Activated T-helper 1 cell treated with anti-CD3 and anti-CD28 coated beads, Interleukin-12 subunit alpha, Interleukin-12 subunit beta, Interleukin-2, Interleukin-4 antibody, amounts not matched to agents 30 ng/mL and 10 ng/mL and 1 ng/mL, durations not matched to agents 14 hours and 24 hours and 36 hours (primary cell): ENCODE measurements at regions not wholly inside any gene's neighbourhood (a gene's known extent, or its start where the extent isn't known, plus 50 kb on each side); places are given as distances from the start of the nearest gene placed in this dataset.

ENCODE experiments used
- DNase-seq: peaks from one replicate; pipeline ENCODE4 v3.0.0; 2021; ENCODE audit warnings: low spot score
- H3K27ac Mint-ChIP-seq: one replicate; pipeline ENCODE4 v1.8.0; 2021; ENCODE audit warnings: mild to moderate bottlenecking, mixed read lengths
- H3K27me3 Mint-ChIP-seq: one replicate; pipeline ENCODE4 v1.8.0; 2022; ENCODE audit warnings: mild to moderate bottlenecking, moderate library complexity, mixed read lengths; ENCODE audit not compliant: insufficient read depth
- H3K36me3 Mint-ChIP-seq: one replicate; pipeline ENCODE4 v1.8.0; 2021; ENCODE audit warnings: low read depth, mixed read lengths
- H3K4me1 Mint-ChIP-seq: one replicate; pipeline ENCODE4 v1.8.0; 2021; ENCODE audit warnings: low read depth, mixed read lengths
- H3K4me3 Mint-ChIP-seq: one replicate; pipeline ENCODE4 v1.8.0; 2021; ENCODE audit warnings: mild to moderate bottlenecking, moderate library complexity, mixed read lengths
- H3K9me3 Mint-ChIP-seq: one replicate; pipeline ENCODE4 v1.8.0; 2021; ENCODE audit warnings: mixed read lengths
- intact Hi-C: fragments of 100-400 bp; cut with micrococcal nuclease; formaldehyde crosslinking; loops from one replicate; pipeline ENCODE4 v1.15.1; 2024

GRCh38 chr19:27901078-27901477, 1311.9 kb downstream of the UQCRFS1 start:
- no peak for DNase-seq
- no peaks in the 10 kb centered on the region for H3K27me3 Mint-ChIP-seq
- H3K9me3 Mint-ChIP-seq, result no peaks in the 10 kb centered on the region
- no peaks in the 10 kb centered on the region for H3K36me3 Mint-ChIP-seq
- H3K4me3 Mint-ChIP-seq, result no peak overlapping the region
- no peak overlapping the region for H3K27ac Mint-ChIP-seq
- intact Hi-C loops, result no loop called here
- H3K4me1 Mint-ChIP-seq, result no peaks in the 10 kb centered on the region

GRCh38 chr19:27896091-27896490, 1316.9 kb downstream of the UQCRFS1 start:
- H3K4me3 Mint-ChIP-seq, result no peak overlapping the region
- peaks cover 7% of the 10 kb centered on the region for H3K9me3 Mint-ChIP-seq

GRCh38 chr19:27894906-27895754, 1317.8 kb downstream of the UQCRFS1 start:
- H3K27me3 Mint-ChIP-seq, result no peaks in the 10 kb centered on the region
- H3K9me3 Mint-ChIP-seq, result peaks cover 7% of the 10 kb centered on the region
- DNase-seq, result no peak
- no peak overlapping the region for H3K27ac Mint-ChIP-seq
- no peaks in the 10 kb centered on the region for H3K36me3 Mint-ChIP-seq
- intact Hi-C loops, result no loop called here
- H3K4me1 Mint-ChIP-seq, result no peaks in the 10 kb centered on the region
- no peak overlapping the region for H3K4me3 Mint-ChIP-seq

More at GRCh38 chr19:27896091-27896490, 1316.9 kb downstream of the UQCRFS1 start:
- Mint-ChIP-seq H3K36me3 (no peaks in the 10 kb centered on the region), H3K4me1 (no peaks in the 10 kb centered on the region), H3K27ac (no peak overlapping the region), H3K27me3 (no peaks in the 10 kb centered on the region)
- no peak for DNase-seq
- intact Hi-C loops, result no loop called here

DNA sequence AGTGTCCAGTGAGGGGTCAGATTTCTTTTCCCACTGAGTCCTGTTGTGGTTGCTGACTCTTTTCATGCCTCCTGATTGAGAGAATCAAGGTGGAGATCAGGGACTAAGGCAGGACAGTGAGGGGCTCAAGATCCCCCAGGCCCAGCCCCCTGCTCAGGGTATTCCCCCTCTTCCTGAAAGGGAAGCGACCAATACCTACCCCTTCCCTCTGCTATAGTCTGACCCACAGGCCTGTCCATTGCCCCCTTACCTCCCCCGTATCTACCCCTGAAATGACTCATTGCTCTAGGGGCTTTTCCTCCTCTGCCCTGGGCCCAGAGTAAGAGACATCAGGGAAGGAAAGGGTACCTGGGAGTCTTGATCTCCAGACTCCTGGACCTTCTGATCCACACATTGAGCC, 1320.5 kb downstream of the UQCRFS1 start:
- no peaks in the 10 kb centered on the region for H3K27me3 Mint-ChIP-seq
- H3K9me3 Mint-ChIP-seq, result peaks cover 13% of the 10 kb centered on the region
- DNase-seq, result no peak
- no peak overlapping the region for H3K27ac Mint-ChIP-seq
- no peaks in the 10 kb centered on the region for H3K4me1 Mint-ChIP-seq
- H3K36me3 Mint-ChIP-seq, result no peaks in the 10 kb centered on the region
- H3K4me3 Mint-ChIP-seq, result no peak overlapping the region
- intact Hi-C loops, result no loop called here

- no peak for DNase-seq
- Mint-ChIP-seq H3K27ac (no peak overlapping the region), H3K36me3 (no peaks in the 10 kb centered on the region)
Measured at GRCh38 chr19:27891411-27891810, 1321.5 kb downstream of the UQCRFS1 start.

GRCh38 chr19:27890696-27891095, 1322.3 kb downstream of the UQCRFS1 start:
- intact Hi-C loops, result no loop called here
- Mint-ChIP-seq H3K36me3 (no peaks in the 10 kb centered on the region), H3K9me3 (peaks cover 14% of the 10 kb centered on the region), H3K27me3 (no peaks in the 10 kb centered on the region), H3K4me3 (no peak overlapping the region), H3K27ac (no peak overlapping the region), H3K4me1 (no peaks in the 10 kb centered on the region)
- DNase-seq, result no peak

More at GRCh38 chr19:27891411-27891810, 1321.5 kb downstream of the UQCRFS1 start:
- no peaks in the 10 kb centered on the region for H3K4me1 Mint-ChIP-seq
- H3K4me3 Mint-ChIP-seq, result no peak overlapping the region
- peaks cover 13% of the 10 kb centered on the region for H3K9me3 Mint-ChIP-seq
- intact Hi-C loops, result no loop called here
- H3K27me3 Mint-ChIP-seq, result no peaks in the 10 kb centered on the region

DNA sequence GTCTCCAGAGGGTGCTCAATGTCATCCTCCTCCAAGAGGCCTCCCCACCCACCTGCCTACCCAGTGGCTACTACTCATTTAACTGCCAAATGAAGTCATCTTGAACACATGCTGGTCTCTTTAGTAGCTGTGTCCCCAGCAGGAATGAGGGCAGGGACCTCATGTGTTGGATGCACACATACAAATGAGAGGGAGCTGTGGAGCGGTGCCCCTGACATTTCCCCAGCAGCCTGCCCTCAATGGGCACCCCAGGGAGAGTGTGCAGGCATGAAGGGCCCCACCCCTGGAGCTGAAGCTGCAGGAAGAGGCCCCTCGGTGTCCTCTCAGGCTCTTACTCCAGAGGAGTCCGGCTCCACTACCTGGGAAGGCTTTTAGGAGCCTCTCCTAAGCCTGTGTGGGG, 1322.7 kb downstream of the UQCRFS1 start:
- Mint-ChIP-seq H3K4me3 (no peak overlapping the region), H3K36me3 (no peaks in the 10 kb centered on the region), H3K4me1 (no peaks in the 10 kb centered on the region), H3K9me3 (peaks cover 16% of the 10 kb centered on the region), H3K27ac (no peak overlapping the region), H3K27me3 (no peaks in the 10 kb centered on the region)
- no peak for DNase-seq
- intact Hi-C loops, result no loop called here

DNA sequence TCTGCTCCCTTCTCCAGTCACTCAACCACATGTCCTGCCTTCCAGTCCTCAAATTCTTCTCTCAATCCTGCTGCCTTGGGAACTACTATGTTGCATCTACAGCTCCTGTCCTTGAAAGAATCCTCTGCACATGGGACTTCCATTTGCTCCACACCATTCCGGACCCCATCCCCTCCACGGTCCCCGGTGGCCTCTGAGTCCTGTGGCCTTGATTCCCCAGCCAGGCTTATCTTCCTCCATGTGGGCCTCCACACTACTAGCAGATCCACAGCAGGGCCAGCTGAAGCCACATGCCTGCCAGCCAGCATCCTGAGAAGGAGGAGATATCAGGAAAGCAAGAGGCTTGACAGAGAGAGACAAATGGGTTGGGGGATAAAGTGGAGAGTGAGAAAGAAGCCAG, 1323.8 kb downstream of the UQCRFS1 start:
- intact Hi-C loops, result no loop called here
- Mint-ChIP-seq H3K36me3 (no peaks in the 10 kb centered on the region), H3K4me1 (no peaks in the 10 kb centered on the region), H3K27ac (no peak overlapping the region), H3K9me3 (peaks cover 16% of the 10 kb centered on the region), H3K4me3 (no peak overlapping the region), H3K27me3 (no peaks in the 10 kb centered on the region)
- no peak for DNase-seq

DNA sequence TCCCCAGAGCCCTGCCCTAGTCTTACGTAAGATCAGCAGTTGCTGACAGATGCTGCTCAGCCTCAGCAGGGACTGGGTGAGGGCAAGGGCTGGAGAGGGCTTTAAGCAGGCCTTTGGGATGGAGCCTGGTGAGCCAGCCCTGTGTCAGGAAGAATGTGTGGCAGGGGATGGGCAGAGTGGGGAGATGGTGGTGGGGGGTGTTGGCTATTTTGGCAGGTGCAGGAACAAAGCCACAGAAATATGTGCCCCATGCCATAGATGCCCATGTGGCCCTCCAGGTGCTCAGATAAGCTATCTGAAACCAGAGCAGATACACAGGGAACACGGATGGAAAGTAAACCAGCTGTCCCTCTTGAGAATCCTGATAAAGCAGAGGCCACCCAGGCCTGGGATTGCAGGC, 1325.0 kb downstream of the UQCRFS1 start:
- no peaks in the 10 kb centered on the region for H3K27me3 Mint-ChIP-seq
- no peak overlapping the region for H3K4me3 Mint-ChIP-seq
- peaks cover 15% of the 10 kb centered on the region for H3K9me3 Mint-ChIP-seq
- H3K36me3 Mint-ChIP-seq, result no peaks in the 10 kb centered on the region
- DNase-seq, result no peak
- H3K4me1 Mint-ChIP-seq, result no peaks in the 10 kb centered on the region
- H3K27ac Mint-ChIP-seq, result no peak overlapping the region
- intact Hi-C loops, result no loop called here

- H3K36me3 Mint-ChIP-seq, result no peaks in the 10 kb centered on the region
- no peaks in the 10 kb centered on the region for H3K4me1 Mint-ChIP-seq
- H3K27ac Mint-ChIP-seq, result no peak overlapping the region
- H3K4me3 Mint-ChIP-seq, result no peak overlapping the region
- intact Hi-C loops, result no loop called here
- peaks cover 15% of the 10 kb centered on the region for H3K9me3 Mint-ChIP-seq
- H3K27me3 Mint-ChIP-seq, result no peaks in the 10 kb centered on the region
- no peak for DNase-seq
Measured at GRCh38 chr19:27885359-27885758, 1327.6 kb downstream of the UQCRFS1 start.

- no peak overlapping the region for H3K27ac Mint-ChIP-seq
- peaks cover 15% of the 10 kb centered on the region for H3K9me3 Mint-ChIP-seq
- intact Hi-C loops, result no loop called here
- H3K4me1 Mint-ChIP-seq, result no peaks in the 10 kb centered on the region
- no peaks in the 10 kb centered on the region for H3K27me3 Mint-ChIP-seq
- H3K4me3 Mint-ChIP-seq, result no peak overlapping the region
- H3K36me3 Mint-ChIP-seq, result no peaks in the 10 kb centered on the region
- no peak for DNase-seq
Measured at GRCh38 chr19:27884376-27884775, 1328.6 kb downstream of the UQCRFS1 start.

GRCh38 chr19:27881213-27881612, 1331.7 kb downstream of the UQCRFS1 start:
- H3K36me3 Mint-ChIP-seq, result peaks cover 1% of the 10 kb centered on the region
- no peak overlapping the region for H3K4me3 Mint-ChIP-seq
- no peaks in the 10 kb centered on the region for H3K27me3 Mint-ChIP-seq
- DNase-seq, result no peak
- intact Hi-C loops, result no loop called here
- no peaks in the 10 kb centered on the region for H3K4me1 Mint-ChIP-seq
- H3K9me3 Mint-ChIP-seq, result peaks cover 22% of the 10 kb centered on the region
- no peak overlapping the region for H3K27ac Mint-ChIP-seq

DNA sequence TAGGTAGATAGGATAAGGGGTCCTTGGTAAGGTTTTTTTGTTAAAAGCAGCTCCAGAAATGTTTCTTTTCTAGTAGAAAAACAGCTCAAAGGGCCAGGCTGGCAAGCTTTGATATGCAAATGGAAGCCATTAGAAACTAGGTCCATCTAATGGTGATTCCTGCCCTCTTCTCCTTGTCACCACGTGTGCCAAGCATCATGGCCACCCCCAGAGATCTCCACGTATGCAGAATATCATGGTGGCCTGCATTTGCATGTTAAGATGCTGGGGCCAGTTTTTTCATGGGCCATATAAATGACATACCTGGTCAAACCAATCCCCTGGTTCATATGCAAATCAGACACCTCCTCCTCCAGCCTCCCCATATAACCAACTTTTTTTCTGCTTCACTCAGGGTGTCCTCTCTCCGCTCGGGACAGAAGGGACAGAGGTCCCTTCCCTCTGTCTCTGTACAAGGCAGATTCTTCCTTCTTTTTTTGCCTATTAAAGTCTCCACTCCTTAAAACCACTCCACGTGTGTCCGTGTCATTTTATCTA, 1335.9 kb downstream of the UQCRFS1 start:
- Mint-ChIP-seq H3K27me3 (no peaks in the 10 kb centered on the region), H3K36me3 (peaks cover 1% of the 10 kb centered on the region), H3K4me1 (no peaks in the 10 kb centered on the region), H3K27ac (no peak overlapping the region), H3K9me3 (peaks cover 25% of the 10 kb centered on the region), H3K4me3 (no peak overlapping the region)
- no peak for DNase-seq
- intact Hi-C loops, result no loop called here
